ENCODE measurements at regions not wholly inside any gene's neighbourhood (a gene's known extent, or its start where the extent isn't known, plus 50 kb on each side); places are given as distances from the start of the nearest gene placed in this dataset.
A peak's percentile ranks its signal among the peaks of the same experiment; 100 is the strongest.

GRCh38 chr6:104638841-104639290 is 220.9 kb downstream of the HACE1 start:
- ATAC-seq (peak; percentile 42), DNase-seq (no peak)
- Histone ChIP-seq H3K9me3 (no peaks in the 10 kb centered on the region), H3K4me3 (no peak overlapping the region), H3K36me3 (ENCODE audit: low read depth) (no peaks in the 10 kb centered on the region), H3K4me1 (ENCODE audit: low read depth) (no peaks in the 10 kb centered on the region)
- TF ChIP-seq, protein P1, sequence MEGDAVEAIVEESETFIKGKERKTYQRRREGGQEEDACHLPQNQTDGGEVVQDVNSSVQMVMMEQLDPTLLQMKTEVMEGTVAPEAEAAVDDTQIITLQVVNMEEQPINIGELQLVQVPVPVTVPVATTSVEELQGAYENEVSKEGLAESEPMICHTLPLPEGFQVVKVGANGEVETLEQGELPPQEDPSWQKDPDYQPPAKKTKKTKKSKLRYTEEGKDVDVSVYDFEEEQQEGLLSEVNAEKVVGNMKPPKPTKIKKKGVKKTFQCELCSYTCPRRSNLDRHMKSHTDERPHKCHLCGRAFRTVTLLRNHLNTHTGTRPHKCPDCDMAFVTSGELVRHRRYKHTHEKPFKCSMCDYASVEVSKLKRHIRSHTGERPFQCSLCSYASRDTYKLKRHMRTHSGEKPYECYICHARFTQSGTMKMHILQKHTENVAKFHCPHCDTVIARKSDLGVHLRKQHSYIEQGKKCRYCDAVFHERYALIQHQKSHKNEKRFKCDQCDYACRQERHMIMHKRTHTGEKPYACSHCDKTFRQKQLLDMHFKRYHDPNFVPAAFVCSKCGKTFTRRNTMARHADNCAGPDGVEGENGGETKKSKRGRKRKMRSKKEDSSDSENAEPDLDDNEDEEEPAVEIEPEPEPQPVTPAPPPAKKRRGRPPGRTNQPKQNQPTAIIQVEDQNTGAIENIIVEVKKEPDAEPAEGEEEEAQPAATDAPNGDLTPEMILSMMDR (IDR thresholded peaks at IDR 0.05), result no peak
- intact Hi-C loops (cut with DNase I, micrococcal nuclease), result no loop called here

GRCh38 chr6:104633125-104633524 is 226.6 kb downstream of the HACE1 start:
- no peak overlapping the region for H3K4me3 ChIP-seq
- TF ChIP-seq, protein P1 (IDR thresholded peaks at IDR 0.05), result no peak
- H3K4me1 ChIP-seq (ENCODE audit: low read depth), result peaks cover 10% of the 10 kb centered on the region
- ATAC-seq (peak; percentile 42), DNase-seq (no peak)
- no peaks in the 10 kb centered on the region for H3K9me3 ChIP-seq
- H3K36me3 ChIP-seq (ENCODE audit: low read depth), result no peaks in the 10 kb centered on the region
- intact Hi-C loops (cut with DNase I, micrococcal nuclease), result no loop called here

GRCh38 chr6:104632588-104632987 is 227.1 kb downstream of the HACE1 start:
- DNase-seq, result peak; percentile 58 to 89 (median 58)

DNA sequence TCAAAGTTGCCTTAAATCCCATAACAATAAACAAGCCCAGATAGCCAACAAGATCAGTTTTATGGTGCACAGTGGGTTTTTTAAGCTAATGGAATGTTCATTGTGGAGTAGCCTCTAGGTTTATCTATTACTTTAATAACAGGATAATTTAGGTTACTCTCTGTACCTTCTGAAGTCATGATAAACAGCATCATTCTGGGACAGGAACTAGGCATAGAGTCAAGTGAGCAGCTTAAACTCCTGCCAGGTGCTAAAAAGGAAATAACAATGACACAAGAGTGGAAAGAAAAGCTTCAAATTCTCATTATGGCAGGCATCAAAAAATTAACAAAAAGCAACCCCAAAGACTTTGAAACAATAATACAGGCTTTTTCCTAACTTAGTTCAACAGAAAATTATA is 228.8 kb downstream of the HACE1 start:
- no peaks in the 10 kb centered on the region for H3K36me3 ChIP-seq (ENCODE audit: low read depth)
- intact Hi-C loops (cut with DNase I, micrococcal nuclease), result no loop called here
- TF ChIP-seq, protein P1 (IDR thresholded peaks at IDR 0.05), result no peak
- ATAC-seq (no peak), DNase-seq (no peak)
- peaks cover 10% of the 10 kb centered on the region for H3K4me1 ChIP-seq (ENCODE audit: low read depth)
- no peak overlapping the region for H3K4me3 ChIP-seq
- no peaks in the 10 kb centered on the region for H3K9me3 ChIP-seq

More at GRCh38 chr6:104632588-104632987, 227.1 kb downstream of the HACE1 start:
- Histone ChIP-seq H3K9me3 (no peaks in the 10 kb centered on the region), H3K4me3 (no peak overlapping the region), H3K4me1 (ENCODE audit: low read depth) (peaks cover 10% of the 10 kb centered on the region), H3K36me3 (ENCODE audit: low read depth) (no peaks in the 10 kb centered on the region)
- ATAC-seq, result peak; percentile 94
- TF ChIP-seq, protein P1 (IDR thresholded peaks at IDR 0.05), result no peak
- intact Hi-C loops (cut with DNase I, micrococcal nuclease), result no loop called here

- TF ChIP-seq, protein P1 (IDR thresholded peaks at IDR 0.05), result no peak
- H3K36me3 ChIP-seq (ENCODE audit: low read depth), result no peaks in the 10 kb centered on the region
- H3K4me3 ChIP-seq, result no peak overlapping the region
- no peaks in the 10 kb centered on the region for H3K9me3 ChIP-seq
- H3K4me1 ChIP-seq (ENCODE audit: low read depth), result peaks cover 10% of the 10 kb centered on the region
- ATAC-seq (peak; percentile 28), DNase-seq (no peak)
- intact Hi-C loops (cut with DNase I, micrococcal nuclease), result no loop called here
Measured at GRCh38 chr6:104630522-104630921, 229.2 kb downstream of the HACE1 start.

- intact Hi-C loops (cut with DNase I, micrococcal nuclease), result no loop called here
- TF ChIP-seq, protein P1 (IDR thresholded peaks at IDR 0.05), result no peak
- no peak for DNase-seq
Measured at GRCh38 chr6:104629826-104630225, 229.9 kb downstream of the HACE1 start.

More at GRCh38 chr6:104629826-104630225, 229.9 kb downstream of the HACE1 start:
- Histone ChIP-seq H3K4me1 (ENCODE audit: low read depth) (peaks cover 10% of the 10 kb centered on the region), H3K4me3 (no peak overlapping the region), H3K9me3 (no peaks in the 10 kb centered on the region), H3K36me3 (ENCODE audit: low read depth) (no peaks in the 10 kb centered on the region)
- ATAC-seq, result no peak

All from mucosa of descending colon (tissue), 3 donors.